C4-2B (cell line): ENCODE measurements at regions not wholly inside any gene's neighbourhood (a gene's known extent, or its start where the extent isn't known, plus 50 kb on each side); places are given as distances from the start of the nearest gene placed in this dataset.

ENCODE experiments used
- CTCF ChIP-seq: fragments of 450-650 bp; conservative IDR thresholded peaks from 2 replicates; pipeline ENCODE4 v1.5.1; 2017; ENCODE audit warnings: mild to moderate bottlenecking
- ZFX ChIP-seq: fragments of 450-650 bp; IDR thresholded peaks from 2 replicates; pipeline ENCODE4 v1.6.1; 2017

- TF ChIP-seq CTCF: no peak
- TF ChIP-seq ZFX: no peak
Measured at GRCh38 chr11:36974771-36975170, 376.7 kb upstream of the RAG2 start.
